ENCODE measurements at regions not wholly inside any gene's neighbourhood (a gene's known extent, or its start where the extent isn't known, plus 50 kb on each side); places are given as distances from the start of the nearest gene placed in this dataset.

DNA sequence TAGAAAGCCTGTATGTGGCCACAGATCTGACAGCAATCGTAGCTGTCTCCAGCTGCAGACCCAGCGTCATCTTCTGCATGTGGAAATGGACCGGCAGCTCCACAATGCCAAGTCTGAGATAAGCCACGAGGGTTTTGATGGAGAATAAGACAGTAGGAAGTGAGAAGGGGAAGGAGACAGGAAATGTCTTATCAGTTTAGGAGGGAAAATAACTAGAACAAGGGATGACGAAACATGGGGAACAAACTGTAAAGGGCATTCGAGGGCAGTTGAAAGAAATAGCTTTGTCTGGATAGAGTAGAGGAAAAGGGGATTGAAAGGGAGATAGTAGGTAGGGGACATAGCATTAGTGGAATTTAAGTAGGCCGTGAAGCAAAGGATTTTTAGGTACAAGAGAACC is 74.0 kb upstream of the CTTNBP2NL start:
- no peak overlapping the region for H3K27ac Mint-ChIP-seq
- H3K27me3 Mint-ChIP-seq = peaks cover 39 to 41% of the 10 kb centered on the region in 2 donors
- no peaks in the 10 kb centered on the region for H3K9me3 Mint-ChIP-seq
- no peak for ATAC-seq (replicated peaks)
- peaks cover 2% of the 10 kb centered on the region for H3K36me3 Mint-ChIP-seq (ENCODE audit: insufficient read depth)
- no peak overlapping the region for H3K4me3 Mint-ChIP-seq
- no peak for DNase-seq
- peaks cover 3 to 5% of the 10 kb centered on the region in 2 donors for H3K4me1 Mint-ChIP-seq (ENCODE audit: low read depth in 2 of 2)

DNA sequence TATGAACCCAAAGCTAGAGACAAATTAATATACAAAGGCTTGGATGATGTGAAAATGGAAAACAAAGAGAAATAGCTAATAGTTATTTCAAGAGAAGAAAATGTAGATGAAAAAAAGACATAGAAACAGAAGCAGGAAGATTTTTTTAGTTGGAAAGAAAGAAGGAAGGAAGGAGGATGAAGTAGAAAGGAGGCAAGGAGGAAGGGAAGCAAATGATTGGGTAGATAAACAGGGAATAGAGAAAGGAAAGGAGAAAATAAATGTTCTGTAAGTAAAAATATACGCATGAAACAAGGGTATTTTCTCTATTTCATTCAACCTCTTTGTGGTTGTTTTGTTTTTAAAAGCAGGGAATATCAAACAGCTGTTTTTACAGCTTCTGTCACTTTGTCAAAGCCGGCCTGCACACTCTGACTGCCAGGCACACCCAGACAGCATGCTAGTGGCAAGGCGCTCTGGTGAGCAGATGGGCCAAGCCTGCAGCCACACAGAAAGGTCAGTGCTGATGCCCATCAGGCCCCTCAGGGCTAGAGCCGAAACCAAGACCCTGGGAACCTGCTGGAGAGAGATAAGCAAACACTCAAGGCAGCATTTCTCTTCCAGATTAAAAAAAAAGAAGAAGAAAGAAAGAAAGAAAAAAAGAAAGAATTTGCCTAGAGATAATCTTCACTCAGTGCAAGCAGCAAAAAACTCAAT is 72.9 kb upstream of the CTTNBP2NL start:
- DNase-seq (no peak), ATAC-seq (replicated peaks) (no peak)
- Mint-ChIP-seq H3K36me3 (ENCODE audit: insufficient read depth) (peaks cover 2% of the 10 kb centered on the region), H3K9me3 (no peaks in the 10 kb centered on the region), H3K27me3 (peaks cover 41 to 50% of the 10 kb centered on the region in 2 donors), H3K27ac (no peak overlapping the region), H3K4me1 (ENCODE audit: low read depth in 2 of 2) (peaks cover 3 to 5% of the 10 kb centered on the region in 2 donors), H3K4me3 (no peak overlapping the region)

DNA sequence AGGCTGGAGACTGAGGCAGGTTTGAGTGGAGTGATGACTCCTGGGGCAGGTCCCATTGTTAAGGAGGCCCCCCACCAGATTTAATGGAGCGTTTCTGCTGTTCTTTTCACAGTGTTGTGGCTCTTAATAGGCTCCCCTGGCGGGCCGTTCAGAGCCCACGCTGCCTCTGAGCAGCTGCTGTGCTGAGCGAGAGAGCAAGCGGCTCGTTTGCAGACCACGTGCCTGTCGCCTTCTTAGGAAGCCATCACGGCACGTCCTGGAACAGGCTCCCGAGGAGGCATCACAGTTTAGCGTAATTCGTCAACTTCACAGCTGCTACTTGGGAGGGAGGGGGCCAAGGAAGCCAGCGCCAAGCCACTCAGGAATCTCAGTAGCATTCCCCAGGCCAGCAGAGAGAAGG is 70.5 kb upstream of the CTTNBP2NL start:
- H3K4me3 Mint-ChIP-seq = no peak overlapping the region
- no peak overlapping the region for H3K27ac Mint-ChIP-seq
- H3K9me3 Mint-ChIP-seq = no peaks in the 10 kb centered on the region
- peaks cover 2% of the 10 kb centered on the region for H3K36me3 Mint-ChIP-seq (ENCODE audit: insufficient read depth)
- H3K27me3 Mint-ChIP-seq = peaks cover 53 to 71% of the 10 kb centered on the region in 2 donors
- ATAC-seq (replicated peaks) = no peak
- DNase-seq = no peak
- no peaks in the 10 kb centered on the region for H3K4me1 Mint-ChIP-seq (ENCODE audit: low read depth in 2 of 2)

DNA sequence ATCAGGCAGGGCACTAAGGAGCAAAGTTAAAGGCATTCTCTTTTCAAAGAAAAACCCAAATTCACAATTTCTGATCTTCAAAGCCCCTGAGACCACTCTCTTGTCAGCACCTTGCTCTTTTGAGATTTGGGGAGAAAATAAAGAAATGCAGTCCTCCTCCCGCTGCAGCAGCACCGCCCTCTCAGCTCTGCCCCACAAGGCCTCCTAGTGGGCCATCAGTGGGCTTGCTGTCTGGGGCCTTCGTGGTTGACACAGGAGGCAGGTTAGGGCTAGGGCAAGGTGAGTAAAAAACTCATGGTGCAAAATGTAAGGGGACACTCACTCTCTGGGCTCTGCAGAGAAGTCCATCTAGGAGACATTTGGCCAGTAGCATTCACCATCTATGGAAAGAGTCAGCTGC is 67.4 kb upstream of the CTTNBP2NL start:
- H3K27ac Mint-ChIP-seq = no peak overlapping the region
- no peaks in the 10 kb centered on the region for H3K4me1 Mint-ChIP-seq (ENCODE audit: low read depth in 2 of 2)
- DNase-seq (no peak), ATAC-seq (replicated peaks) (no peak)
- H3K36me3 Mint-ChIP-seq (ENCODE audit: insufficient read depth) = no peaks in the 10 kb centered on the region
- H3K4me3 Mint-ChIP-seq = no peak overlapping the region
- no peaks in the 10 kb centered on the region for H3K9me3 Mint-ChIP-seq
- H3K27me3 Mint-ChIP-seq = peaks cover 48 to 92% of the 10 kb centered on the region in 2 donors

DNA sequence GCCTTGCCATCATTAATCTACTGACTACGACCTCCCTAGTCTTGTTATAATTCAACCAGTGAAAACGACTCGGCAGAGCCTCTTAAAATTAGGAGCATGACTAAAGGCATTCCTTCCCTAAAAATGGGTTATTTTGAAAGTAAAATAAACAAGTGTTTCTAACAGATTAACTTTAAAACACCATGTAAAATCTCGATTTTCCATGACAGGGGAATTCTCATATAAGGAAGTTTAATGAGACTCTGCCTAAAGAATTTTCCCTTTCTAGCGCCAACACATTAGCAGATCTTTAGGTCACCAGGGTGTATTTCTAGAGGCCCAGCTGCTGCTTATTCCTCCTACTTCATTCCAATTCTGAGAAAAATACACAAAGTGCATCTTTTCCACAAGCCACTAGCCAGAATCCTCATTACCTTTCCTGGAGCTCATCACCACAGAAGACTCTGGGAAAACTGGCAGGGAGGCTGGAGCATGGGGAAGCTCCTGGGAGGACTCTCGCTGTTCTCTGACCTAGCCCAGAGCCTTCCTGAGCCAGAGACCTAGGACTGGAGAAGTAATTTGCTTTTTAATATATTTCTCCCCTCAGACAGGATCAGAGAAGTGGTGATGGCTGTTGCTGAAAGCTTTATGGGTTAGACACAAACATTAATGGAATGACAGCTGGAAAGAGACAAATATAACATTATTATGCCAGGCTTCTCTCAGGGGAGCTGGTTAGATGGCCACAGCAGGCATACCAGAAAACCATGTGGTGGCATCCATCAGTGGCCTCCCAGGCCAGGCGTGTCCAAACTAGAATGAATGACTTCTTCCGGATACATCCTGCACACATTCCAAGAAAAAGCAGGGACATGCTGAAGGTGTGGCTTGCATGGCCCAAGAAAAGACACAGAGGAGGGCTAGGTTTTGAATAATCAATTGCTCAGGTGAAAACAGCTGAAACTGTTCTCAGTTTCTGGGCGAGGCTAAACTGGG is 63.6 kb upstream of the CTTNBP2NL start:
- DNase-seq (no peak), ATAC-seq (replicated peaks) (no peak)
- Mint-ChIP-seq H3K27ac (no peak overlapping the region), H3K9me3 (no peaks in the 10 kb centered on the region), H3K27me3 (peaks cover 41 to 97% of the 10 kb centered on the region in 2 donors), H3K36me3 (ENCODE audit: insufficient read depth) (no peaks in the 10 kb centered on the region), H3K4me3 (no peak overlapping the region), H3K4me1 (ENCODE audit: low read depth in 2 of 2) (peaks cover 6 to 7% of the 10 kb centered on the region in 2 donors)

DNA sequence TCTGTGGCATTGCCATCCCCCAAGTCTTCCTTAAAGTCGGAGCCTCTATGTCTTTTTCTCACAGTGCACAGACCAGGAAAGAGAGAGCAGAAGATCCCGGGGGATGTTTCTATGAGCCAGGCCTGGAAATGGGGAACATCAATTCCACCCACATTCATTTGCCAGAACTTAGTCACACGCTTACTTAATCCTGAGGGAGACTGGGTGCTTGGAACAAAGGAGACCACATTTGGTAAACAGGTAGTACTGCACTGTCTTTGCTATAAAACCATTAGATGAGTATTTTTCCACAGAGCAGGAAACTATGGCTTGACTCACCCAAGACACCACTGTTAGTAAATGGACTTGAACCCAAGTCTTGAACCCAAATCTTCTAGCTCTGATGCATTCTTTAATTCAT is 60.7 kb upstream of the CTTNBP2NL start:
- DNase-seq = no peak
- Mint-ChIP-seq H3K36me3 (ENCODE audit: insufficient read depth) (no peaks in the 10 kb centered on the region), H3K9me3 (no peaks in the 10 kb centered on the region), H3K27me3 (peaks cover 49 to 97% of the 10 kb centered on the region in 2 donors), H3K4me1 (ENCODE audit: low read depth in 2 of 2) (peaks cover 6 to 7% of the 10 kb centered on the region in 2 donors), H3K4me3 (no peak overlapping the region), H3K27ac (no peak overlapping the region)
- ATAC-seq (replicated peaks) = no peak

DNA sequence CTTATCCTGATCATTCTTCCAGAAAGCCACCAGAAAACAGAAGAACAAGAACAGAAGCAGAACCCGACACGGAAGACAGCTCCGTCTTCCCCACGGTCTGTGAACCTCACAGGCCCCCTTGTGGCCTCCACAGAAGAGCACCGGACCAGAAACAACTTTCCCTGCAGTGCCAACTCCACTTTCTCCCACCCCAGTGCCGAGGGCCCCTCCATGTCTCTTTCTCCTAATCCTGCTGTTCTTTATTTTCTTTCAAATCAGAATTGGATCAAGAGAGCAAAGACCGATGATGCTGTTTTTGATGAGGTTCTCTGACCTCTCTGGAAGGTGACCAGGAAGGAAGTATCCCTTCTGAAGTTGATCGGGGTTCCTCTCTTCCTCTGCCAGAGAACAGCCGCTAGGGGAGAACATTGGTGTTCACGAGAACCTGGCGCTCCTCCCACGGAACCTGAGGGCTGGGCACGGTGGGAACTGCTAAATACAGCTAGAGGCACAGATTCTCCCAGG is 58.9 kb upstream of the CTTNBP2NL start:
- no peak overlapping the region for H3K27ac Mint-ChIP-seq
- H3K4me3 Mint-ChIP-seq = peak overlapping the region; percentile 8 to 12
- peaks cover 42 to 84% of the 10 kb centered on the region in 2 donors for H3K27me3 Mint-ChIP-seq
- no peaks in the 10 kb centered on the region for H3K9me3 Mint-ChIP-seq
- ATAC-seq (replicated peaks) = no peak
- peaks cover 6 to 7% of the 10 kb centered on the region in 2 donors for H3K4me1 Mint-ChIP-seq (ENCODE audit: low read depth in 2 of 2)
- DNase-seq = peak in 1 of 3 experiments; percentile 15
- no peaks in the 10 kb centered on the region for H3K36me3 Mint-ChIP-seq (ENCODE audit: insufficient read depth)

DNA sequence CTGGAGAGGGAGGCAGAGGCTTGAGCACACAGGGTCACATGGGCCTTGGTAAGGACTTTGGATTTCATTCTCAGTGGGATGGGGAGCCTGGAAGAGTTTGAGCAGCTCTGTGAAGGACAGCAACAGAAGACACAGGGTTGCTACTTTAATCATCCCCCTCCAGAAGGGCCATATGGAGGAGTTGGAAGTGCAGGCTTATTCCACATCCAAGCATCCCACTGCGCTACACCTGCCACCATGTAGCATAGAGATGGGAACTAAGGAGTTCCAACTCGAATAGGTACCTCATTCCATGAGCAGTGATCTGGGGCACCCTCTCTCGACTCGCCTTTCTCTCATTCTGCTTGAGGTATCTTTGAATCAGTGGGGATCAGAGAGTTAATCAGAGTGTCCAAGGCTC is 54.0 kb upstream of the CTTNBP2NL start:
- Mint-ChIP-seq H3K4me1 (ENCODE audit: low read depth in 2 of 2) (peaks cover 15 to 20% of the 10 kb centered on the region in 2 donors), H3K36me3 (ENCODE audit: insufficient read depth) (no peaks in the 10 kb centered on the region), H3K9me3 (no peaks in the 10 kb centered on the region), H3K27me3 (peaks cover 35 to 58% of the 10 kb centered on the region in 2 donors), H3K4me3 (no peak overlapping the region), H3K27ac (no peak overlapping the region)
- no peak for ATAC-seq (replicated peaks)
- no peak for DNase-seq

DNA sequence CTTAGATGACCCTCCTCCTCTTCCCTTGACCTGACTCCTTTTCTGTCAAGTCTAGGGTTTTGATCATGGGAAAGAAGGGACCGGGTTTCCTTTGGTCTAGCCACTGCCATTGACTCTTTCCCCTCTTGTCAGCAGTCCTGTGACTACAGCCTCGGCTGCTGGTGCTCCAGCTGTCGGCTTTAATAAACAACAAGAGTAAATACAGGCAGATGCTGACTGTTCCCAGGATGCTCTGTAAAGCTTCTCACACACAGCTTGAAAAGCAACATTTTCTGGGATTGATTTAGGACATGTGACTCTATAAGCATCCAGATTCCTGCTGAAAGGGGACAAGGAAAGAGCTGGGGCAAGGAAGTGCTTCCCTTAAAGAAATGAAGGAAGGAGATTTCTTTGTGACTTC is 53.5 kb upstream of the CTTNBP2NL start:
- H3K9me3 Mint-ChIP-seq = no peaks in the 10 kb centered on the region
- H3K36me3 Mint-ChIP-seq (ENCODE audit: insufficient read depth) = no peaks in the 10 kb centered on the region
- no peak overlapping the region for H3K27ac Mint-ChIP-seq
- H3K4me3 Mint-ChIP-seq = no peak overlapping the region
- no peak for DNase-seq
- ATAC-seq (replicated peaks) = no peak
- H3K27me3 Mint-ChIP-seq = peaks cover 31 to 53% of the 10 kb centered on the region in 2 donors
- peaks cover 12 to 16% of the 10 kb centered on the region in 2 donors for H3K4me1 Mint-ChIP-seq (ENCODE audit: low read depth in 2 of 2)

DNA sequence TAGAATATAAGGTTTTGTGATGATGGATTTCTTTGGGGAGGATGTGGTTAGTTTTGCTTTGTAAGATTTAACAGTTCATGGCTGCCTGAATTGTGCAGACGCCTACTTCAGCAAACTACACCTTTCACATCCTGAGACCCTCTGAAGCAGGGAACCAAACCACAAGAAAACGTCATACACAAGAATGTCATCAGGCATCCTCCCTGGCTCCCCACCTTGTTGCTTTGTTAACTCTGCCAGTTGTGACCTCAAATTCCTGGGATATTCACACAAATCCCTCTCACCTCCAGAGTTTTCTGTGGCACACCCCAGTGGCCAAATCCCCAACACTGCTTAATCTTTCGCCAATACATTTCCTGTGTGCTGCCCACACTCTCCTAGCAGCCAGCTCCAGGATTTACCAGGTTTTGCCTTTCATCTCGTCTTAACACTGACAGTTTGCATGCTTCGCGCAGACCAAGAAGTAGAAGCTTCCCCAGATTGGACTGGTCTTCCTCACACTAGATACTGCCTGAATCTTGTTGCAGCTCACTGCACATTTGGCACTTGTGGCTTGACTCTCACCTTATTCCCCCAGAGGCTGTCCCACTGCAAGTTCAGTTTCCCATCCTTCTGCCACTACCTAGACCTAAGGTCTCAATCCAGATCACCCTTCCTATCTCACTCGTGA is 51.1 kb upstream of the CTTNBP2NL start:
- DNase-seq (peak in 1 of 3 experiments; percentile 25), ATAC-seq (replicated peaks) (peak; percentile 82)
- peaks cover 12 to 16% of the 10 kb centered on the region in 2 donors for H3K4me1 Mint-ChIP-seq (ENCODE audit: low read depth in 2 of 2)
- H3K4me3 Mint-ChIP-seq = peak overlapping the region; percentile 18 to 61
- peaks cover 17 to 32% of the 10 kb centered on the region in 2 donors for H3K27me3 Mint-ChIP-seq
- no peaks in the 10 kb centered on the region for H3K36me3 Mint-ChIP-seq (ENCODE audit: insufficient read depth)
- peak overlapping the region in 1 of 2 donors; percentile 9 for H3K27ac Mint-ChIP-seq
- H3K9me3 Mint-ChIP-seq = no peaks in the 10 kb centered on the region
